ENCODE measurements at regions not wholly inside any gene's neighbourhood (a gene's known extent, or its start where the extent isn't known, plus 50 kb on each side); places are given as distances from the start of the nearest gene placed in this dataset.

- TF ChIP-seq CTCF (IDR thresholded peaks at IDR 0.05; ENCODE audit: control extremely low read depth, extremely low read depth), result no peak
- Histone ChIP-seq H3K9ac (ENCODE audit: insufficient read depth in 1 of 2, low read length in 2 of 2) (no peak overlapping the region), H3K9me3 (ENCODE audit: control insufficient read depth in 4 of 4, insufficient read depth in 3 of 4, low read length in 3 of 4) (peaks cover 0 to 4% (median 0%) of the 10 kb centered on the region in 4 donors), H3K4me3 (no peak overlapping the region), H3K27me3 (ENCODE audit: control insufficient read depth in 3 of 3, insufficient read depth in 3 of 3, low read length in 2 of 3) (no peaks in the 10 kb centered on the region), H3K27ac (ENCODE audit: low read depth in 1 of 2, low read length in 1 of 2) (no peak overlapping the region), H3K36me3 (ENCODE audit: control insufficient read depth in 4 of 4, insufficient read depth in 4 of 4, low read length in 4 of 4) (no peaks in the 10 kb centered on the region), H3K4me1 (ENCODE audit: control insufficient read depth in 5 of 5, insufficient read depth in 5 of 5, low read length in 5 of 5) (no peaks in the 10 kb centered on the region)
- ATAC-seq (ENCODE audit: insufficient read depth, low FRiP score) (no peak), DNase-seq (peak in 1 of 3 donors; percentile 6)
- WGBS, 2 donors, result 77 to 89% methylated on average over 4 of the region's 4 CpGs
Measured at GRCh38 chr5:174436750-174437149, 287.6 kb upstream of the MSX2 start.

- Histone ChIP-seq H3K9ac (ENCODE audit: insufficient read depth in 1 of 2, low read length in 2 of 2) (no peak overlapping the region), H3K4me3 (no peak overlapping the region), H3K27ac (ENCODE audit: low read depth in 1 of 2, low read length in 1 of 2) (no peak overlapping the region), H3K4me1 (ENCODE audit: control insufficient read depth in 5 of 5, insufficient read depth in 5 of 5, low read length in 5 of 5) (no peaks in the 10 kb centered on the region), H3K36me3 (ENCODE audit: control insufficient read depth in 4 of 4, insufficient read depth in 4 of 4, low read length in 4 of 4) (no peaks in the 10 kb centered on the region), H3K27me3 (ENCODE audit: control insufficient read depth in 3 of 3, insufficient read depth in 3 of 3, low read length in 2 of 3) (peaks cover 0 to 2% (median 0%) of the 10 kb centered on the region in 3 donors), H3K9me3 (ENCODE audit: control insufficient read depth in 4 of 4, insufficient read depth in 3 of 4, low read length in 3 of 4) (peaks cover 0 to 2% (median 0%) of the 10 kb centered on the region in 4 donors)
- TF ChIP-seq CTCF (IDR thresholded peaks at IDR 0.05; ENCODE audit: control extremely low read depth, extremely low read depth), result no peak
- WGBS, 2 donors, result 74 to 86% methylated on average over 7 of the region's 7 CpGs
- ATAC-seq (ENCODE audit: insufficient read depth, low FRiP score) (no peak), DNase-seq (peak in 1 of 3 donors; percentile 33)
Measured at GRCh38 chr5:174444479-174445188, 279.7 kb upstream of the MSX2 start.

- no peak for TF ChIP-seq CTCF (IDR thresholded peaks at IDR 0.05; ENCODE audit: control extremely low read depth, extremely low read depth)
- DNase-seq, result no peak
- Histone ChIP-seq H3K4me1 (ENCODE audit: control insufficient read depth in 5 of 5, insufficient read depth in 5 of 5, low read length in 5 of 5) (no peaks in the 10 kb centered on the region), H3K9me3 (ENCODE audit: control insufficient read depth in 4 of 4, insufficient read depth in 3 of 4, low read length in 3 of 4) (peaks cover 0 to 5% (median 1%) of the 10 kb centered on the region in 4 donors), H3K4me3 (no peak overlapping the region), H3K27me3 (ENCODE audit: control insufficient read depth in 3 of 3, insufficient read depth in 3 of 3, low read length in 2 of 3) (peaks cover 0 to 2% (median 0%) of the 10 kb centered on the region in 3 donors), H3K9ac (ENCODE audit: insufficient read depth in 1 of 2, low read length in 2 of 2) (no peak overlapping the region), H3K27ac (ENCODE audit: low read depth in 1 of 2, low read length in 1 of 2) (no peak overlapping the region), H3K36me3 (ENCODE audit: control insufficient read depth in 4 of 4, insufficient read depth in 4 of 4, low read length in 4 of 4) (no peaks in the 10 kb centered on the region)
- WGBS, 2 donors, result 72 to 79% methylated on average over 6 of the region's 6 CpGs
- no peak for ATAC-seq (ENCODE audit: insufficient read depth, low FRiP score)
Measured at GRCh38 chr5:174446446-174446845, 277.9 kb upstream of the MSX2 start.
